Stimulated activated CD4-positive, alpha-beta T cell treated with anti-CD3 and anti-CD28 coated beads, Interleukin-1b, Interleukin-23, amount 100 ng/mL, for 4 hours (primary cell): ENCODE measurements at regions not wholly inside any gene's neighbourhood (a gene's known extent, or its start where the extent isn't known, plus 50 kb on each side); places are given as distances from the start of the nearest gene placed in this dataset.
"Not testable (repeated sequence)": the region's sequence is repeated elsewhere in the genome, so short reads cannot be mapped to it uniquely, and the experiment has no call there.

Experiments used
- DNase-seq, 2 donors: peaks; one replicate each; pipeline ENCODE4 v3.0.0-alpha.2; 2020; ENCODE audit warnings: low read depth in 2 of 2

DNA sequence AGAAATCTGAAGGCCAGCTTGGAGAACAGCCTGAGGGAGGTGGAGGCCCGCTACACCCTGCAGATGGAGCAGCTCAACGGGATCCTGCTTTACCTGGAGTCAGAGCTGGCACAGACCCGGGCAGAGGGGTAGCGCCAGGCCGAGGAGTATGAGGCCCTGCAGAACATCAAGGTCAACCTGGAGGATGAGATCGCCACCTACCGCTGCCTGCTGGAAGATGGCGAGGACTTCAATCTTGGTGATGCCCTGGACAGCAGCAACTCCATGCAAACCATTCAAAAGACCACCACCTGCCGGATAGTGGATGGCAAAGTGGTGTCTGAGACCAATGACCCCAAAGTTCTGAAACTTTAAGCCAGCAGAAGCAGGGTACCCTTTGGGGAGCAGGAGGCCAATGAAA is 318.4 kb downstream of the ZFHX3 start:
- not testable (repeated sequence) for DNase-seq

DNA sequence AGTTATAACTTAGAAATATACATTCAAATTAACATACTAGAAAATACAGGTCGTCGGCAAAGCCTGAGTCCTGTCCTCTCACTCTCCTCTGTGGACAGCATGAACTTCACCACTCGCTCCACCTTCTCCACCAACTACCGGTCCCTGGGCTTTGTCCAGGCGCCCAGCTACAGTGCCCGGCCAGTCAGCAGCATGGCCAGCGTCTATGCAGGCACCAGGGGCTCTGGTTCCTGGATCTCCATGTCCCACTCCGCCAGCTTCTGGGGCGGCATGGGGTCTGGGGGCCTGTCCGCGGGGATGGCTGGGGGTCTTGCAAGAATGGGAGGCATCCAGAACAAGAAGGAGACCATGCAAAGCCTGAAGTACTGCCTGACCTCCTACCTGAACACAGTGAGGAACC is 319.4 kb downstream of the ZFHX3 start:
- DNase-seq = no peak

DNA sequence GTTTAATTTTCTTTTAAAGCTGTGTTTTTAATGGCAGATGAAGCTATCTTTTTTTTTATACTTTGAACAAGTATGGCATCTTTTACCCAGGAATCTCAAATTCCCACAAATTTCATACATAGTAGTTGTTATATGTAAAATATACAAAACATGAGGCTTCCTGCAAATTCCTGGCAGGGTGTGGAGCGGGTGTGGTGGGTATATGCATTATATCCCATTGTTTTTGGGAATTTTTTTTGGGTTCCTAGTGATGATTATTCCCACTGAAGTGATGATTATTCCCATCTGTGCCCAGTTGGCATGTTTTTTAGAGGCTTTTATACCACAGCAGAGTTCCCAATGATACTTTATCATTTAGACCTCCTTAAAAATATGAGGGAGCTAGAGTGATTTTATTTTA is 320.4 kb downstream of the ZFHX3 start:
- no peak for DNase-seq

DNA sequence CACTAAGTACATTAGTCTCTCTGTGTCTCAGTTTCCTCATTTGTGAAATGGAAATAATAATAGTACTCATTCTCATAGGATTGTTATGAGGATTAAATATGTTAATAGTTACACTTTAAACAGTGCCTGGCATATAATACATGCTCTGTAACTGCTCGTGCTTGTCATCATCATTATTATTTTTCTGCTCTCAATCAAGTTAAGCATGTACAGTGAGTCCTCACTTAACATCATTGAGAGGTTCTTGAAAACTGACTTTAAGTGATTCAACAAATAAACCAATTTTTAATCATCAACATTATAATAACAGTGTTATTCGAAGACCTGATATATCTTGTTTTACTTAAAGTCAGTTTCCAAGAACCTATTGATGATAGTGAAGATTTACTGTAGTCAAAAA is 322.3 kb downstream of the ZFHX3 start:
- DNase-seq = no peak

DNA sequence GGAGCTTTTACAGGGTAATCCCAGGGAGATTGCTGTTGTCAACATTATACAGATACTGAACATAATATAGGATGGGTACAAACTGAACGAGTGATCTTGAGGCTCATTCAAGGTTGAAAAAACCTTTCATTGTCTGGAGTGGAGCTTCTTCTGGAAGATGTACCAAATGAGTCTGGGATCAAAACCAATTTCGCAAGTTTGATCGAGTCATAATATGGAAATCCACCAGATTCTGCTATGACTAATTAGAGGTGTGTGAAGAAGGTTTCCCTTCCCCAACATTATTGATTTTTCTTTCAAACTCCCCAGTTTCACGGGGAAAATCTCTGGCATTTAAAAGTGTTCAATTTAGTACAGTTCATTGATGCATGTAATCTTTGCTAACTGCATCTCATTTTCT is 324.1 kb downstream of the ZFHX3 start:
- DNase-seq = no peak

DNA sequence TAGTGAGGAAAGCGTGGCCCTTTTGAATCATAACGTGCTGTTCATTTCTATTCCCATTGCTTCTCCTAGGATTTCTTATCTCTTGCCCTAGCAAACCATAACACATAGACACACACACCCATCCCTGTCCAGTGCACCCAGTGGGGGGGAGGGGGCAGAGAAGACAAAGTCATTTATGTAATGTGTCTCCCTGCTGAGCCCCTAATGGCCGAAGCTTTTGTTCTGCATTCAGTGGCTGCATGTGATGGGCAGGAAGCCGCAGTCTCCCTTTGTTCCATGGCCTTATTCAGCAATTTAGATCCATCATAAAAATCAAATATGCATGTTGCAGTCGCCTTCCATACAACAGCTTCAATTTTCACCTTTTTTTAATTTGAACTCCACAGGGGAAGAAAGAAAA is 325.4 kb downstream of the ZFHX3 start:
- DNase-seq = no peak

DNA sequence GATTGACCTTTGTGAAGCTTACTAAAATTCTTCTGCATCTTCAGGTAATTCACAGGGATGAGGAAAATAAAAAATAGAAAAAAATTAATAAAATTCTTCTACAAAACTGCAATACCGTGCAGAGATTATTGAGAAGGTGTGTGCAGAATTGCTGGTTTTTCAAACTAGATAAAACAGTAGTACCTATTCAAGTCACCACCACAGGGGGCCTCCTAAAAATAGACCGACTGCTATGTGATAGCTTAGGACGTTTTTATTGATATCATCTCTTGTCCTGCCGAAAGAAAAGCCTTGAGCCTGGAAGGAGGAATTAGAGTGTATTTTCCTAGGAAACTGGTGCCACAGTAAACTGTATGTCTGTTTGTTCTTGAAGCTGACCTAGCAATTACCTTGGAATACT is 325.9 kb downstream of the ZFHX3 start:
- no peak for DNase-seq

DNA sequence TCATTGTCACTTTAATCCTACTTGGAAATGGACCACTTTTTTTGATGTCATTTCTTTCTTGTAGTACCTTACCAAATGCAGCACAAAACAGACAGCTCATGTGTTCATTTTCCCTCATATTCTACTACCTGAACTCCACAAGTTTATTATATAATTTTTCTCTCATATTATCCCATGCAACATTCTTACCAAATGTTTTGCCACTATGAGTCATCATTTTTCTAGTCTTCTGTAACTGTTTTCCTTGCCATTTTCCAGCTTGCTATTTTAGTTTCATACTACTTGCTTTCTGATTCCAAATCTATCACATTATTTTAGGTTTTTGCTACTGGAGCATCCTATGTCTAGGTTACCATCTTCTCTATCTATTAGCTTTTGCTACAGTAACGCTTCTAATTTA is 332.7 kb downstream of the ZFHX3 start:
- DNase-seq = no peak

DNA sequence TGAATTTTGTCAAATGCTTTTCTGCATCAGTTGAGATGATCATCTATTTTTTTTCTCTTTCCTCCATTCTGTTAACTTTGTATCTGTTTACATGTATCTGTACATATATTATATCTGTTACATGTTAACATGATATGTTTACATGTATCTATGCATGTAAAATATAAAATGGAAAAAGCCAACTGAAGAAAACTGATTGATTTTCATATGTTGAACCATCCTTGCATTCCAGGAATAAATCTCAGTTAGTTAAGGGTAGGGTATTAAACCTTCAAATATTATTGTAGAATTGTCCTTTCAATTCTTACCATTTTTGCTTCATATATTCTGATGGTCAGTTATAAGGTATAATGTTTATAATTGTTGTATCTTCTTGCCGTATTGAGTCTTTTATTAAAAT is 336.1 kb downstream of the ZFHX3 start:
- DNase-seq = no peak

DNA sequence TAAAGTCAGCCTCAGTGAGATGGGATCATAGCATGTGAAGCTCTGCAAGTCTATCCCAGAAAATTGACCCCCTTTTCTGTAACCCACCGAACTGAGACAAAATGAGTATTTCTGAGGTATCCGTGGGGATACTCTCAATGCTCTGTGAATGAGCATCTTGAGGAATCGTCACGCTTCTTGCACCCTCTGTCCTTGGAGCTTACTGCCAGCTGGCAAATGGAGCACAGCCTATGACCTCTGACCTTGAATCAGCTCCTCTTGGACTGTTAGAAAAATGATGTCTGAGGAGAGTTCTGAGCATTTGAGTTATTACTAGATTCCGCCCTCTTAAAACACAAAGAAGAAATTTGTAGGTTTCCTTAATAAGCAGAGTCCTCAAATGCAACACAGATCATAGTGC is 342.1 kb downstream of the ZFHX3 start:
- no peak for DNase-seq

DNA sequence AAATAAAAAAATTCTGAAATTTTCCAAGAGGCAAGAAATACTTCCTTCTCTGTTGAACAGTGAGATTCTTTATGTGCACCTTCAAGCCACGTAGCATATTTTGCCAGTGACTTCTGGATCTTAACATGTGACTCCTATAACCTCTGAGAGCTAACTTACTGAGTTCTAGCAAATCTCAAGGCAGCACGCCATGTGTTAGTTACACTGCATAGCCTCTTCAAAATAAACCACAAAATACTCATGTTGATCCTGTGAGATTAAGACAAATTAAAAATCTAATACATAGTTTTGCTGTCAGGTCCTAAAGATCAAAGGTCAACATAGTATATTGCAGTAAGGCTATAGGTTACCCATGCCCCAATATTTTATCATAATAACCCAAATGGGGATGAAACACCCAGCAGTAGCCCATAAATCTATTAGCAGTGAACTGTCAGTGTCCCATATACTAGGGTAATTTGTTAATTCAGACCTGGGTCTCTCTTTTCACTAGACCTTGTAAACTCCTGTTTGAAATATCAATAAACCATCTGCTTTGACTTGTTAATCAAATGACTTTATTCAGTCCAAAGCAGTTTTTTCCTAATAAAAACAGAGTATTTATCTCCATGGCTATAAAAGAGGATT is 343.1 kb downstream of the ZFHX3 start:
- DNase-seq = no peak

DNA sequence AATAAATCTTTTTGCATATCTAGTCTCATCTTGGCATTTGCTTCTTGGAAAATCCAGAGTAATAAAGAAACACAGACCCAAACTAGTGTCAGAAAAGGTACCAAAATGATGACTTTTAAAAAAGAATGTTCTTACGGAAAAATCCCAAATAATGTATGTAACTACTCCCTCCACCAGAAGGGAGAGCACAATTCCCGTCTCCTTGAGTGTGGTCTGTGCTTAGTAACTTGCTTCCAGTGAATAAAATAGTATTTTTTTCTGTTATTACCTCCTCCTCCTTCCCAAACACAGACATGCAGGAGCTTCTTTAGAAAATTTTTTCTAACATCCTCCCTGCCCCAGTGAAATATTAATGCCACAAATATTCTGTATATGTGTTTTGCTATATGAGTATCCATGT is 358.1 kb downstream of the ZFHX3 start:
- DNase-seq = no peak

DNA sequence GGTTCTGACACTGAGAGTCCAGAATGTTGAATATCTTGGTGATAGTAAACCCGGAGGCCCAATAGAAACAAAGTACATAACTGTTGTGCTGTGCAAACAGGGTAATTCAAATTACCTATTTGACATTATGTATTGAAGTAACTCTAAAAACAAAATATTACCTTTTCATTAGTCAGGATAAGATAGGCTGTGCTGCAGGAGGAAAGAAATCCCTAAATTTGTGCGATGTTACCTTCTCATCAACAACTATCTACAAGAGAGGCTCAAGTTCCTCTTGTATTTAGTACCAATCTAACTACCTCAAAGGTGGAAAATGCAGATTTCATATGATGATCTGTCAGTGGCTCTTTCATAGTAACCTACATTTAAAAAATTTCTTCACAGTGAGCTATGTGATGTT is 367.2 kb downstream of the ZFHX3 start:
- no peak for DNase-seq

DNA sequence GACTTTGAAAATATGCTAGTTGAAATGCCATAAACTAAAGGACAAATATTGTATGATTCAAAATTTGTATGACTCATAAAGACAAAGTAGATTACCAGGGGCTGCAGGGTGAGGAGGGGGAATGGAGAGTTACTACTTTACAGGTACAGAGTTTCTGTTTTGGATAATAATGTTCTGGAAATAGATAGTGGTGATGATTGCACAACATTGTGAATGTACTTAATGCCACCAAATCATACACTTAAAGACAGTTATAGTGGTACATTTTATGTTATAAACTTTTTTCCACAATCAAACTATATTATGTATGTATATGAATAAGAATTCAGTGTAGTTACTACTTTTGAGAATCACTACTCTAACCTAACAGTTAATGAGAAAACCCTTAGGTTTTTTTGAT is 368.1 kb downstream of the ZFHX3 start:
- no peak for DNase-seq

DNA sequence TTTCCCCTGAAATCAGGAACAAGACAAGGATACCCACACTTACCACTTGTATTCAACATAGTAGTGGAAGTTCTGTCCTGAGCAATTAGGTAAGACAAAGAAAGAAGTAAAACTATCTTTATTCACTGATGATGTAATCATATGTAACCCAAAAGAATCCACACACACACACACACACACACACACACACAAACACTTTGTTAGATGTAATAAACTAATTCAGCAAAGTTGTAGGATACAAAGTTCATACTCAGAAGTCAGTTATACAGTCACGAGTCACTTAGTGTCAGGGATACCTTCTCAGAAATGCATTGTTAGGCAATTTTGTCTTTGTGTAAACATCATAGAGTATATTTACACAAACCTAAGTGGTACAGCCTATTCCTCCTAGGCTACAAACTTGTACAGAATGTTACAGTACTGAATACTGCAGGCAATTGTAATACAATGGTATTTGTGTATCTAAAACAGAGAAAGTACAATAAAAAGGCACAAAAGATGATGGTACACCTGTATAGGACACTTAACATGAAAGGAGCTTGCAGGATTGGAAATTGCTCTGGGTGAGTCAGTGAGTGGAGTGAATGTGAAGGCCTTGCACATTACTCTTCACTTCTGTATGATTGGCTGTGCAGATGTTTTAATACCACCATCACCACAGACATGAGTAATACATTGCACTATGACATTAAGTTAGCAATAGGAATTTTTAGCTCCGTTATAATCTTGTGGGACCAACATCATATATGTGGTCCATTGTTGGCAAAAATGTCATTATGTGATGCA is 370.1 kb downstream of the ZFHX3 start:
- no peak for DNase-seq

DNA sequence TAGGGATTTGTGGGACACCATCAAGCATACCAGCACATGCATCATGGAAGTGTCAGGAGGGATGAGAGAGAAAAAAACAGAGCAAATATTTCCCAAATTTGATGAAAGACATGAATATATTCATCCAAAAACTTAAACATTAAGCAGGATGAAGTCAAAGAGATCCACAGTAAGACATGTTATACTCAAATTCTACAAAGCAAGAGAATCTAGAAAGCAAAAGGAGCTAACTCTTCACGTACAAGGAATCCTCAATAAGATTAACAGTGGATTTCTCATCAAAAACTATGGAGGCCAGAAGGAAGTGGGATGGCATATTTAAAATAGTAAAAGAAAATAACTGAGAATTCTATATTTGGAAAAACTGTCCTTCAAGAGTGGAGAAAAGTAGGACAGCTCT is 374.8 kb downstream of the ZFHX3 start:
- DNase-seq = no peak

DNA sequence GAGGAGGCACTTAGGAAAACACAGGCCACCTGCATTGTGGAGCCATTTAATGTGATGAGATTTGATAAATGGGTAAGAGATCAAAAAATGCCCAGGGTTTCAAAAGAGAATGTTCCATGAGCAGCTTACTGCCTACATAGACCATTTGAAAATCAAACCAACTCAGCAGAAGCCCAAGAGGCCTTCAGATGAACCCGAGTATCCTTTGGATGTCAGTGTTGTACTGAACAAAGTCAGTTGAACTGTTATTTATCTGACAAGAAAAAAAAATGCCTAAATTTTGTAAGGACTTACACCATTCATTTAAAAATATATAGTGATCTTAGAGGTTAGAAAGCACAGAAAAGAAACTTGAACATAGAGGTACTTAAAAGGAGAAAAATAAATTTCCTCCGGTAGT is 381.7 kb downstream of the ZFHX3 start:
- DNase-seq = no peak

DNA sequence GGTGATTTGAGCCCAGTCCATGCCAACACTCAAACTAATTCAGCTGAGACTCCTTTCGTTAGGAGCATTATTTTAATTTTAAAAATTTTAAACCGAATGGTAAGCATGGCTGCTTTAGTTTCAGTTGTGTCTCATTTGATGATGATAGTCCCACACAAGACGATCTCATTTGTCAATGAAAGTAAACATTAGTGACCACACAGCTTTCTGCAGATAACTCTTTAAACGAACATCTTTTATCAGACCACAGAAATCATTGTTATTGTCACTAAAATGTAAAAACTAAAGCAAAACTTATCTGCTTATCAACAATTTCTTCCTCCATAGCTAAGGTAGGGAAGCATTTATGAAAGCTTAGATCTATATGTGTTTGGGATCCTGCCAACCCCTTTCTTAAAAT is 382.2 kb downstream of the ZFHX3 start:
- no peak for DNase-seq

DNA sequence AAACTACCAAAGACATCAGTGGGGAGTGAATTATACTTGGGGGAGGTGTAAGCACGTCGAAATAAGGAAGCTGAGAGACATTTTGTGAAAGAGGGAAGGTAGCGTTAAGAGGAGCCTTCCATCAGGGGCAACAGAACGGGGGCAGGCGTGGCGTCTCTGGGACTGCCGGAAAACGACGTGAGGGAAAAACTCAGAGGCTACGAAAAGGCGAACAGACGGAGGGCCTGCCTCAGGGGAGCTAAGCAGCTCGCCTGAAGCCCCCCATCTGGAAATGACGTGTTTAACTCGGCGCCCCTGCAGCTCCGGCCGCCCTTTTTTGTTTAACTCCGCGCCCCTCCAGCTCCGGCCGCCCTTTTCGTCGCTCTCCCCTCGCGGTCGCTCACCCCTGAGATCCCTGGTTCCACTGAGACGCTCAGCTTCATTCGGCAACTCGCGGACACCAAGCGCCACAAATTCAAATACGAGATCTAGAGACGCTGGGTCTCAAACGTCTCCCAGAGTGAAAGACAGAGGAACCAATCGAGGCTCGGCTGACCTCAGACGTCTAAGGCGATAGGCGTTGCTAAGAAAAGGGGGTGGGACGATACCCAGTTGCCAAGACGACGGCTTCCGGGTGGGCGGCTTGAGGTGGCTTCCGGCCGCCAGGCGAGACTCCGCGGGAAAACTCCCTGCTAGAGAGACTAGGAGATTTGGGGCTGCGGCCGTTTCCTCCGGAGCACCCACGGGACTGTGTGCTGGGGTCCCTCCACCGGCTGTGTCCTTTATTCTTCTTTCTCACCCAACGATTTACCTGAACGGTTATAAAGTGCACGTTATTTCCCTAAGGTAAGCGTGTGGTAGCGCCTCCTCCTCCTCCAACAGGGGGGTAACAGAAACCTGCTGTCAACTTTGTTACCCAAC is 383.2 kb downstream of the ZFHX3 start:
- DNase-seq = peak; percentile 89 to 94

DNA sequence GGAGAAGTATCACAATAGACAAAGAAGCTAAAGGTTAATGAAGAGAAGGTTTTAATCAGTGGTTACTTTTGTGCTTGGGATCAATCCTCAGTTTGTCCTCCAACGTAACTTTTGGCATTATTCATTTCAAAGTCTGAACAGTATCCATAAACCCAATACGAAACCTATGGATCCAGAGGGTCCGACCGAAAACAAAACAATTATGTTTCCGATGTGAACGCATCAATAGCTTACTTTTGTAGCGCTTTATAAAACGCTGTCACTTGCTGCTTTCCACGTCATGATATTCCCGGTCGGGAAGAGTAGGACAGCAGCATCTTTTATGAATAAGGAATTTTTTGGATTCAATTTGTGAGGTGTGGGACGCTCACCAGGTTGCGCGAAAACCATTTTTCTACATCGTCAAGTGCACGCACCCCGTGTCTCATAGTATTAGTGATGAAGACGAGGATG is 383.8 kb downstream of the ZFHX3 start:
- DNase-seq = no peak

DNA sequence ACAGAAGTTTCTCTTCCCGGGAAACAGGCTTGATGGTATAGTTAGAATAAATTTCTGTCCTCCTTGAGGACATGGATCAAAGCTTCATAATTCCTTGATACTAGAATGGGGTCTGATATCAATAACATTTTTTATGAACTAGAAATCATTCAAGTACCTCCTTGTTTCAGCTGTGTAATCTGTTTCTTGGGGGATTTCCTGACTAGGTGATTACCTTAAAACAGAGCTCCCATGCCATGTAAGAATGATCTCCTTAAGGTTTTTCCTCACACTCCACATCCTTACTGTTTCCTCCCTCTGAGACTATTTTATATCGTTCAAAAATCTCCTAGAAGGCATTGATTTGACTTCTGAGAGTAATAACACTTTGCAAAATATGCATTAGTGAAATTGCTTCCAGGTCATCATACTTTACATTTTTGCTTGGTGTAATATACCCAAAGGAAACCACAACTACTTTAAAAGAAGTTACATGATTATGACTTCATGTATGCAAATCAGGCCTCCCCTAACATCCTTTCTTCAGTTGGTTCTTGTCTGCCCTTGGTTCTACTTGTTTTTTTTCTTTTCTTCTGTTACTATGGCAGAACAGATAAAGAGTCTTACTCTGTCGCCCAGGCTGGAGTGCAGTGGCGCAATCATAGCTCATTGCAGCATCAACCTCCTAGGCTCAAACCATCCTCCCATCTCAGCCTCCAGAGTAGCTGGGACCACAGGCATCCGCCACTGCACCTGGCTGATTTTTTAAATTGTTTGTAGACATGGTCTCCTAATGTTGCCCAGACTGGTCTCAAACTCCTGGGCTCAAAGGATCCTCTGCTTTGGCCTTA is 388.8 kb downstream of the ZFHX3 start:
- no peak for DNase-seq

DNA sequence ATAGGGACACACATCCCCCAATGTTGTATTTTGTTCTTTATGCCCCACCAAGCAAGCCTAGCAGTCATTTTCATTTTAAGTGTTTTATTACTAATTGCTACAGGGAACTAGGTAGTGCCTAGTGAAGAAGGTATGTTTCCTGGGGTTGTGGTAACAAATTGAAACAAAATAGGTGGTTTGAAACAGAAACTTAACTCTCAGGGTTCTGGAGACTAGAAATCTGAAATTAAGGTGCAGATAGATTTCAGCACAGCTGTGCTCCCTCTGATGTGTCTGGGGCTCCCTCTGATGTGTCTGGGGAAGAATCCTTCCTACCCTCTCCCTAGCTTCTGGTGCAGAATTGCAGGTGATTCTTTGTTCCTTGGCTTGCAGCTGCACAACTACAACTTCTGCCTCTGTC is 390.1 kb downstream of the ZFHX3 start:
- DNase-seq = no peak
